ENCODE measurements at regions not wholly inside any gene's neighbourhood (a gene's known extent, or its start where the extent isn't known, plus 50 kb on each side); places are given as distances from the start of the nearest gene placed in this dataset.

DNA sequence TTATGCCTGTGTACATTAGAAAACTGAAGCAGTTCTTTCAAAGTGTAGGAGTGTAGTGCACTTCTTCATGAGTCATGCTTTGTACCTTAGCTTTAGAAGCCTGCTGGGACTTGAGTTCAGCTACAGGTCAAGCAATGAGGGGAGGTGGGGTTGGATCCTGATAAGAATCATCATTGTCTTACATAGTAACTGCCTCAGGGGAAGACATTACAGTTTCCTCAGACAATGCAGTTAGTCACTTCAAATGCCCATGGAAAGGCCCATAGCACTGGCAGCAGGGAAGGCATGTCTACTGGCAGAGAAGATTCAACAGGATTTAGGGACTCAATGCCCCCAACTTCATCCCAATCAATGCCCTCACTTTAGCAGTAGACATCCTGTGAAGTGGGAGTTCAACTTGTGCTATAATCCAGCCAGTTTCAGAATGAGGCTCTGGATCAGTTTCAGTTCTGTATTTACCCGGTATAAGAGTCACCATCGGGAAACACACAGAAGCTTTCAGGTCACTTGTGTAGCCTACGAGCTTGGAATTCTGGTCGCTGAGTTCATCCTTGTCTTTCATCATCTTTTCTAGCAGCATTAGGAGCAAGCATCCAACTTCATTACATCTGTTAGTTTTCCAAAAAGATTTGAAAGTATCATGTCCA is 1216.5 kb downstream of the RAPGEF2 start:
- DNase-seq: no peak
- TF ChIP-seq, protein P1, sequence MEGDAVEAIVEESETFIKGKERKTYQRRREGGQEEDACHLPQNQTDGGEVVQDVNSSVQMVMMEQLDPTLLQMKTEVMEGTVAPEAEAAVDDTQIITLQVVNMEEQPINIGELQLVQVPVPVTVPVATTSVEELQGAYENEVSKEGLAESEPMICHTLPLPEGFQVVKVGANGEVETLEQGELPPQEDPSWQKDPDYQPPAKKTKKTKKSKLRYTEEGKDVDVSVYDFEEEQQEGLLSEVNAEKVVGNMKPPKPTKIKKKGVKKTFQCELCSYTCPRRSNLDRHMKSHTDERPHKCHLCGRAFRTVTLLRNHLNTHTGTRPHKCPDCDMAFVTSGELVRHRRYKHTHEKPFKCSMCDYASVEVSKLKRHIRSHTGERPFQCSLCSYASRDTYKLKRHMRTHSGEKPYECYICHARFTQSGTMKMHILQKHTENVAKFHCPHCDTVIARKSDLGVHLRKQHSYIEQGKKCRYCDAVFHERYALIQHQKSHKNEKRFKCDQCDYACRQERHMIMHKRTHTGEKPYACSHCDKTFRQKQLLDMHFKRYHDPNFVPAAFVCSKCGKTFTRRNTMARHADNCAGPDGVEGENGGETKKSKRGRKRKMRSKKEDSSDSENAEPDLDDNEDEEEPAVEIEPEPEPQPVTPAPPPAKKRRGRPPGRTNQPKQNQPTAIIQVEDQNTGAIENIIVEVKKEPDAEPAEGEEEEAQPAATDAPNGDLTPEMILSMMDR (IDR thresholded peaks at IDR 0.05; ENCODE audit: control extremely low read depth, extremely low read depth): no peak
- Histone ChIP-seq H3K4me3 (no peak overlapping the region), H3K9ac (ENCODE audit: insufficient read depth in 1 of 2, low read length in 2 of 2) (no peak overlapping the region), H3K9me3 (ENCODE audit: control insufficient read depth in 4 of 4, insufficient read depth in 3 of 4, low read length in 3 of 4) (no peaks in the 10 kb centered on the region), H3K27ac (ENCODE audit: low read depth in 1 of 2, low read length in 1 of 2) (no peak overlapping the region), H3K36me3 (ENCODE audit: control insufficient read depth in 4 of 4, insufficient read depth in 4 of 4, low read length in 4 of 4) (no peaks in the 10 kb centered on the region), H3K27me3 (ENCODE audit: control insufficient read depth in 3 of 3, insufficient read depth in 3 of 3, low read length in 2 of 3) (no peaks in the 10 kb centered on the region), H3K4me1 (ENCODE audit: control insufficient read depth in 5 of 5, insufficient read depth in 5 of 5, low read length in 5 of 5) (no peaks in the 10 kb centered on the region)
- 87 to 89% methylated on average over 4 of the region's 4 CpGs for WGBS, 2 donors
- ATAC-seq (ENCODE audit: insufficient read depth, low FRiP score): no peak

- ATAC-seq (ENCODE audit: insufficient read depth, low FRiP score) (no peak), DNase-seq (no peak)
- Histone ChIP-seq H3K4me3 (no peak overlapping the region), H3K27ac (ENCODE audit: low read depth in 1 of 2, low read length in 1 of 2) (no peak overlapping the region), H3K9me3 (ENCODE audit: control insufficient read depth in 4 of 4, insufficient read depth in 3 of 4, low read length in 3 of 4) (no peaks in the 10 kb centered on the region), H3K27me3 (ENCODE audit: control insufficient read depth in 3 of 3, insufficient read depth in 3 of 3, low read length in 2 of 3) (no peaks in the 10 kb centered on the region), H3K9ac (ENCODE audit: insufficient read depth in 1 of 2, low read length in 2 of 2) (no peak overlapping the region), H3K4me1 (ENCODE audit: control insufficient read depth in 5 of 5, insufficient read depth in 5 of 5, low read length in 5 of 5) (no peaks in the 10 kb centered on the region), H3K36me3 (ENCODE audit: control insufficient read depth in 4 of 4, insufficient read depth in 4 of 4, low read length in 4 of 4) (no peaks in the 10 kb centered on the region)
- 91% methylated on average over 2 of the region's 2 CpGs for WGBS, 2 donors
- TF ChIP-seq, protein P1 (IDR thresholded peaks at IDR 0.05; ENCODE audit: control extremely low read depth, extremely low read depth): no peak
Measured at GRCh38 chr4:160319868-160320260, 1217.0 kb downstream of the RAPGEF2 start.

DNA sequence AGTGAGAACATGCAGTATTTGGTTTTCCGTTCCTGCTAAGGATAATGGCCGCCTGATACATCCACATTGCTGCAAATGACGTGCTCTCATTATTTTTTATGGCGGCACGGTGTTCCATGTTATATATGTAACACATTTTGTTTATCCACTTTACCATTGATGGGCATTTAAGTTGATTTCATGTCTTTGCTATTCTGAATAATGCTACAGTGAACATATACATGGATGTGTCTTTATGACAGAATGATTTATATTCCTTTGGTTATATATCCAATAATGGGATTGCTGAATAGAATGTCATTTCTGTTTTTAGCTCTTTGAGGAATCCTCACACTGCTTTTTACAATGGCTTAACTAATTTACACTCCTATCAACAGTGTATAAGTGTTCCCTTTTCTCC is 1223.2 kb downstream of the RAPGEF2 start:
- Histone ChIP-seq H3K9ac (ENCODE audit: insufficient read depth in 1 of 2, low read length in 2 of 2) (no peak overlapping the region), H3K36me3 (ENCODE audit: control insufficient read depth in 4 of 4, insufficient read depth in 4 of 4, low read length in 4 of 4) (no peaks in the 10 kb centered on the region), H3K4me3 (no peak overlapping the region), H3K27ac (ENCODE audit: low read depth in 1 of 2, low read length in 1 of 2) (no peak overlapping the region), H3K27me3 (ENCODE audit: control insufficient read depth in 3 of 3, insufficient read depth in 3 of 3, low read length in 2 of 3) (no peaks in the 10 kb centered on the region), H3K9me3 (ENCODE audit: control insufficient read depth in 4 of 4, insufficient read depth in 3 of 4, low read length in 3 of 4) (no peaks in the 10 kb centered on the region), H3K4me1 (ENCODE audit: control insufficient read depth in 5 of 5, insufficient read depth in 5 of 5, low read length in 5 of 5) (no peaks in the 10 kb centered on the region)
- ATAC-seq (ENCODE audit: insufficient read depth, low FRiP score) (no peak), DNase-seq (no peak)
- TF ChIP-seq, protein P1 (IDR thresholded peaks at IDR 0.05; ENCODE audit: control extremely low read depth, extremely low read depth): no peak
- WGBS, 2 donors: 75 to 77% methylated on average over 5 of the region's 5 CpGs

- Histone ChIP-seq H3K4me3 (no peak overlapping the region), H3K9me3 (ENCODE audit: control insufficient read depth in 4 of 4, insufficient read depth in 3 of 4, low read length in 3 of 4) (peaks cover 0 to 2% (median 0%) of the 10 kb centered on the region in 4 donors), H3K27ac (ENCODE audit: low read depth in 1 of 2, low read length in 1 of 2) (no peak overlapping the region), H3K4me1 (ENCODE audit: control insufficient read depth in 5 of 5, insufficient read depth in 5 of 5, low read length in 5 of 5) (no peaks in the 10 kb centered on the region), H3K36me3 (ENCODE audit: control insufficient read depth in 4 of 4, insufficient read depth in 4 of 4, low read length in 4 of 4) (no peaks in the 10 kb centered on the region), H3K27me3 (ENCODE audit: control insufficient read depth in 3 of 3, insufficient read depth in 3 of 3, low read length in 2 of 3) (no peaks in the 10 kb centered on the region), H3K9ac (ENCODE audit: insufficient read depth in 1 of 2, low read length in 2 of 2) (no peak overlapping the region)
- no peak for DNase-seq
- no peak for ATAC-seq (ENCODE audit: insufficient read depth, low FRiP score)
- TF ChIP-seq, protein P1 (IDR thresholded peaks at IDR 0.05; ENCODE audit: control extremely low read depth, extremely low read depth): no peak
Measured at GRCh38 chr4:160347197-160347596, 1244.3 kb downstream of the RAPGEF2 start.

Data from lung (tissue), 11 donors.